ENCODE measurements at regions not wholly inside any gene's neighbourhood (a gene's known extent, or its start where the extent isn't known, plus 50 kb on each side); places are given as distances from the start of the nearest gene placed in this dataset.

DNA sequence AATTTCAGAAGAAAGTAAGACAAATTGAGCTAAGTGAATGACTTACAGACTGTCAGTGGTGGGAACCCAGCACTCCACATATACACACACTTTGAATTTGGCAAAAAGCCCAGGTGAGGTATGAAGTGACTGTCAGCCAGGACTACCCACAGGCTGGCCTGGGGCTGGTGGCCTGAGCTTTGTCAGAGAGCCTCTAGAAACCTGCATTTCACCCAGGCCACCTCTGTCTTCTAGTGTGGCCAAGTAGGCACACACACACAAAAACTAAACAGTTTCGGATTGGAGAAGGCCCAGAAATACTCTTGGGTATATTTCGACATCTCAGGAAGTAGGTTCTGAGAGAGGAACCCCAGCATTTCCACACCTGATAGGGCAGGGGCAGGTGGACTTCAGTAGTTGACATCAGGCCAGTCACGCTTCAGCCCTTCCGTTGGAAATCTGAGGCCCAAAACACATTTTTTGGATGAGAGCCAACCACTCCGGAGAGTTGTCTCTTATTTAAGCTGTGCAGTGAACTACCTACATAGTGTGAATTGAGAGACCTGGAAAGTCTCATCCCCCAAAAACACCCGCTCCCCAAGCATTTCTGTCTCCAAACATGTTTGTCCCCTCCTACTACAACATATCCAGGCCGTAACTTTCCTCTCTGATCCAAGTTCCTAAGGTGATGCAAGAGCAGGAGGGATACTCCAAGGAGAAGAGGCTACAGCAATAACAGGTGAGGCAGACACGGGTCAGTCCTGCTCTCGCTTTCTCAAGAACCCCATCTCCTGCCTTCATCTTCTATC lies 167.2 kb upstream of the PROX1 start:
- DNase-seq = peak; percentile 50

DNA sequence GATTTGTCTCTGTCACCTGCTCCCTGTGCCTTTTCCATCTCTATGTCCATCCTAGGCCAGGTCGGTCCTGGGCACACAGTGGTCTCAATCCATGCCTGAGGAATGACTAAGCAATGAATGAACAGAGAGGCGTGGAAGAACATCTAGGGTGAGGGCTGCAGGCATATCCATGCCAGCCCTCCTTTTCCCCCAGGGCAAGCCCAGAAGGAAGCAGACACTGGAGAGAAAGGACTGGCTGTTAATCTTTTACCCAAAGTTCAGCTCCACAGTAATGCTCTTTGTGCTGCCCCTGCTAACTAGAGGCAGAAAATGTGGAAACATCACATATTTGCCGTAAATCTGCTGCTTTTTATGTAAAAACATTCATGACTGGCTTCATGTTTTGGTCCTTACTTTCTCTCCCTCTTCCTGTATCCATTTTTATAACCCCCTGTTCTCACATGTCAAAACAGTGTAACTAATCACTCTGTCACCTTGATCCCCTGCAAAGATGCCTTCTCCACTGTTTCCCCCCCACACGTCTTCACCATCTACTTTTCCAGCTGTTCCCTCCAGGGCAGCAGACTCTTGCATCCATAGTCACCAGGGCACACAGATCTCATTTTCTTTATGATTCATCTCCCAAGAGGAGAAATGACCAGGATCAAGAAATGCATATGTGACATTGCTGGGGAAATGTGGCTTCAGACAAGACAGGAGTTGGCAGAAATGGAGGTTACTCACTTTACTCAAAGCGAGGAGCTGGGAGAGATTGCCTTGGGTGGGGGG lies 166.4 kb upstream of the PROX1 start:
- DNase-seq = no peak

DNA sequence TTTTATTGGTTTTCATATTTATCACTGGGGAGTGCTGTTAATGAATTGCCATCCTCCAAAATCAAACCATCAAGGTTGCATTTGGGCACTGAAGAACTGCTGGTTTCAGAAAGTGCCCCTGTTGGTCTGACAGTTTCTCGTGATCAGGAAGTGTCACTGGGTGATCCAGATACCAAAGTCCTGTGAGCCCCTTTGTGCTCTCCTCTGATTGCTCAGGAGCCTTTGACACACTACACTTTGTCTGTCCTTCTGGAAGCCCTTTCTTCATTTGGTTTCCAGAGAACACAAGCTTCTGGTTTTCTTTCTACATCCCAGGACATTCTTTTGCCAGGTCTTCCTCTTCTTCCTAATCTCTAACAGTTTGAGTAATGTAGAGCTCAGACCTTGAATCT lies 165.8 kb upstream of the PROX1 start:
- DNase-seq = no peak

DNA sequence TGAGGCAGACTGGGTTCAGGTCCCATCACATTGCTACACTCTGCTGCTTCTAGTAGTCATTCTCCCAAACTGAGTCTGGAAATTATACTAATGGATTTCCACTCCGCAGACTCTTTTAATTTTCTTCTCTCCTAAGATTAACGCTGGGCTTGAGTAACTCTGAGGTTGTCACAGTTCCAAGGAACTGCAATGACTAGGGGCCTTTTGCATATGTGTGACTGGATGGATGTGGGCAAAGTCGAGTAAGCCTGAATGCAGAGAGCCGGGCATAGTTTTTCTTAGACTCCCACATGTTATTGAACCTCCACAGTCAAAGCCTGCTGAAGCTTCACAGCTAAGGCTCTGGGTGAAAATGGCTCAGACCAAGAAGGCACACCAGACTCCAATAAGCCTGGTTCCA lies 160.9 kb upstream of the PROX1 start:
- DNase-seq = no peak

DNA sequence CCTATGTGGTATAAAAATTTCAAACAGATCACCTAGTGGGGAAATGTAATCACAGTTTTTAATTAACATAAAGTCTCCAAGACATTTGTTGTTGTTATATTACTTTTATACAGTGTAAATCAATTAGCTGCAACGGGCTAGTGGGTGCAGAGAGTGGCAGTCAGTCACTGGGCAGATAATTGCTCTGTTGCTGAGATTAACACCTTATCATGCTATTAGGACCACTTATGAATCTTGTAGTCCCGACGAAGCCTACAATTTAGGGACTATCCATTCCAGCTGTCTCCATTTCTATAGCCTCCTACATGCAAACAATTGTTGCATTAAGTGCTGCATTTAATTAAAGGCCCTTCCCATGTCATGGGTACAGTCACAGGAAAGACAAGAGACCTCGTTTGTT lies 158.9 kb upstream of the PROX1 start:
- DNase-seq = no peak

DNA sequence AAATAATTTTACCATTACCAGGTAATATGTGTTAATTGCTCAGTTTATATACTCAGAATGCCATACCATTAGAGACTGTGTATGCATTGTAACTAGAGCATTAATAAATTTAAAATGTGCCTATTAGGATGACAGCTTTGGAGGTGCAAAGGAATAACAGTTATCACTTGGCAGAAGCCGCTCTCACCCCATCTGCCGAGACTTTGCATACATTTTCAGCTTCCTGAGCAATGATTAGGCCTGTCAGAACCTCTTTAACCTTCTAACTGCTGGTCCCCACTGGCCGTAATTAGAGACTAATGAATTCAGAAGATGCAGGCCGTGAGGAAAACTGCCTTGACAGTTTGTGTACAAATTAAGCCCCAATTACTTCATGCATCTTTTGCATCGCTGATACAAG lies 158.0 kb upstream of the PROX1 start:
- DNase-seq = no peak

DNA sequence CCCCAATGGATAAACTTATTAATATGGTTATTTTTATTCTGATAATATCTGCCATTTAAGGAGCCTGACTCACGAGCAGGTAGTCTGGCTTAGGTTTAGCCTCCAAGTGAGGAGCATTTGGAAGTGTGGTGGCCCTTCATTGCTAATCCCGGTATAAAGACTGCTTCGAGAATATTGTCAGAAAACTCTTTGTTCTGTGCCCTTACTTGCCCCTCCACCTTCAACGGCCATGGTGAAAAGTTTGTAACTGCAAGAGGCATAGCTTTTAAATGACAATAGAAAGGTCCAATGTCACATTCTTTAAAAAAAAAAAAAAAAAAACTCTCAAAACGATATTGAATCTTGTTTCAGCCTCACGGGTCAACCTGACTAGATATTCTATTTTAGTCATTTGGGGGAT lies 157.4 kb upstream of the PROX1 start:
- DNase-seq = no peak

DNA sequence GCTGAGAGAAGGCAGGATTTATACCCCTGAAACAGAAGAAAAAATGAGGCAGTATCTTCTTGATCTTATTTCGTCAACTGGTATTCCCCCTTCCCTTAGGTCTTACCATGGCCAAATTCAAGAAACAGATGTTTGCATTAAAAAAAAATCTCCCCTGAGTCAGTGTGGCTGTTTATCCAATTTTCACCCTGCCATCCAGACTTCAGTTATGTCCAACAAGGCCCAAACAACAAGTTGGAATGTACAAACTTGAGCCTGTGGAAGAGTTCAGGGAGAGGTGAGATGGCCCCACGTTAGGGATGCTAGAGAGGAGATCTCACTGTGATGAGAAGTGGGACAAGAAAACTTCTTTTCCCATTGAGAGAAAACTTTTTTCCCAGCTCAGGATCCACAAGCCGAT lies 147.2 kb upstream of the PROX1 start:
- DNase-seq = no peak

DNA sequence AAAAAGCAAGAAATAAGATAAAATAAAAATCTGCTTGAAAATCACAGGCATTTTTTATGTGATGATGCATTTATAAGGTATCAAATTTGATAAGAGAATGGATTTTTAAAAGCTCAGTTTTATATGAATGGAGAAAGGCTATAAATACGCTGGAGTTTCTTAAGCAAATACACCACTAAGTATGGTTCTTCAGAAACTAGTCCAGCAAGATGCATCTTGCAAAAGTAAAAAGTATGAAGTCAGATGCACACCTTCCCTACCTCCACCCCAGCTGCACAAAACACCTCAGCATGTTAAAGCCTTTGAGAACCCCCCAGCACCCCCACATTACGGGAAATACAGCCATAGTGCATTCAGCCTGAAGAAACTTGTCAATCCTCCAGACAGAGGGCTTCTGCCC lies 143.1 kb upstream of the PROX1 start:
- DNase-seq = no peak

DNA sequence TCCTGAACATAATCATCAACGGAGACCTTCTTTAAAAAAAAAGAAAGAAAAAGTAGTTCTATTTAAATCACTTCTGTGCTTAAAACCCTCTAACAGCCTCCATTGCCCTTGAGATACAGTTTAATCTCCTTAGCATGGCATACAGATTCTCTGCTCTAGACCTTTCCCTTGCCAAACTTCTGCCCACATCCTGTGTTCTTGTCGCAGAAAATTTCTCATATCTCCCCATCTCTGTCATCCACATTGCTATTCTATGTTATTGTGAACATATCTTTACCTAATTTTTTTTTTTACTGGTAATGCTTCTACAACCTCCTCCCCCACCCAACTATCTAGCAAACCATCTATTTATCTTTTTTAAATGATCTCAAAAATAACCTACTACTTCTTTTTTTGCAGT lies 135.7 kb upstream of the PROX1 start:
- DNase-seq = no peak

DNA sequence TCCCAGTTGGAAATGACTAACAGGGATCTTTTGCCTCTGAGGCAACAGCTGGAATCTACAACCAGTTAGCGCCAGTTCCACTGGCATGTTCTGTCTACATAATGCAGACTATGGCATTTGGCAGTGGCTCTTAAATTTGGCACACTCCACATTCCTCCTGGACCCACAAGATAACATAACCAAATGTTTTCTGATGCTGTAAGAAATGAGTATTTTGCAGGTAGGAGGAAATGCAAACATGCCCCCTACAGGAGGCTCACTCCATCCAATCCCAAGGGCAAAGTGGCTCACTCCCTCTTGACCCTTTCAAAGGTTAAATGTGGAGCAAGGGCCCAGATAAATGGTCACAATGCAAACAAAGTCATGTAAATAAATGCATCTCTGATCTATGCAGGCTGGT lies 129.2 kb upstream of the PROX1 start:
- no peak for DNase-seq

DNA sequence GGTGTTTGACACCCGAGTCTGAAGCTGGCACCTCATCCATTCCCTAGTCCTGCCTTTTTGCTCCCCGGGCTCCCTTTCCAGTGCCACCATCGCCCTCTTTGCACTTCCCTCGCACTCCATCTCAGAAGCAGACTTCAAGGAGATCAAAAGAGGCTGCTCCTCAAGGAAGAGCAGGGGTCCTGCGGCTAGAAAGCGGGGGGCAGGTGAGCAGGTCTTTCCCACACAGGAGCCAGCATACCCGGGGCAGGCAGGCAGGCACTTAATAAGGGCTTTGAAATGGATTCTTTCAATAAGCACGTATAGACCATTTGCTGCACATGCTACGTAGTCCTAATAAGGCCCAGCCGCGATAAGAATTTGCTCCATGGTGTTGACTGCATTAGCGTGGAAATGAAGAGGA lies 125.9 kb upstream of the PROX1 start:
- DNase-seq = no peak

DNA sequence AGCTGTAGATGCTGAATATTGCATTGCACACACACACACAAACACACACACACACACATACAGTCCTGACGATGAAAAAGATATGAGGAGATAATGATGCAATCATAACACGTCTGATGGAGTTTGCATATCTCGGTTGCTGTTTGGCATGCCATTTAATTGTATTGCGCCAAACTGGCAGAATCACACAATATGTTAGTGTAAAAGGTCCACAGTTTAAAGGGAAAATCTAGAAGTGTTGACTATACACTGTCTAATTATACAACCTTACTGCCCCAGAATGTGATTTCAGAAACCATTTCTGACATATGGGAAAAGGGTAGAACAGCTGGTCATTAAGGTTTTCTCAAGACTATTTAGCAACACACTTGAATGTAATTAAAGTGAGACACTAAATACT lies 123.7 kb upstream of the PROX1 start:
- DNase-seq = no peak

DNA sequence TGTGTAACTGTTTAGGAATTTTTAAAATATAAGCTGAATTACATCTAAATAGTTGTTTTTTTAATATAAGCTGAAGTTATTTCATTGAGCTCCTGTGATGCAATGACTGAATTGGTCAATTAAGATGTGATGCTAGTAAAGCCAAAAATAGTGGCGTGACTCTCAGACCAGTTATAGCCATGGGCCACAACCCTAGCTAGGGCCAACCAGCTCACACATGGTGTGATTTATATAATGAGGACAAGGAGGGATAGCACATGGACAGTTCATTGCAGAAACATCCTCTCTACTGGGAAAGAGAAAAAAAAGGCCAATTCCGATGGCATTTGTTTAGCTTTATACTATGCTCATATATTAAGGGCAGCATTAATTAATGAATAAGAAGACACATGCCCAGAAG lies 119.3 kb upstream of the PROX1 start:
- DNase-seq = no peak

DNA sequence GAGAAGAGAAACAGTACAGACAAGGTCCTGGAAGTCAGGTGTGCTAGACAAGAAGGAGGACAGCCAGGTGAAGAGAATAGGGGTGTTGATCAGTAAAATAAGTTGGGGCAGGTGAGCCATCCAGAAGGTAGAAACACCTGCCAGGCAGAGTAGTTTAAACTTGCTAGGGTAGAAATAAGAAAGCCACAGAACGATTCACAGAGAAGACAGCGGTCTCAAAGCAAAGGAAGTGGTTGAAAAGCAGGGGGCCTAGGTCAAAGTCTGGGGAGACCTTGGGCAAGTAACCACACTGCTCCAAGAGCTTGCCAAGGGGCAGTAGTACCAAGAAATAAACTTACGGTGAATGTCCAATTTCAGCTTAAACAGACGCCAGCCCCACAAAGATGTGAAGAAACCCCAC lies 116.6 kb upstream of the PROX1 start:
- no peak for DNase-seq

DNA sequence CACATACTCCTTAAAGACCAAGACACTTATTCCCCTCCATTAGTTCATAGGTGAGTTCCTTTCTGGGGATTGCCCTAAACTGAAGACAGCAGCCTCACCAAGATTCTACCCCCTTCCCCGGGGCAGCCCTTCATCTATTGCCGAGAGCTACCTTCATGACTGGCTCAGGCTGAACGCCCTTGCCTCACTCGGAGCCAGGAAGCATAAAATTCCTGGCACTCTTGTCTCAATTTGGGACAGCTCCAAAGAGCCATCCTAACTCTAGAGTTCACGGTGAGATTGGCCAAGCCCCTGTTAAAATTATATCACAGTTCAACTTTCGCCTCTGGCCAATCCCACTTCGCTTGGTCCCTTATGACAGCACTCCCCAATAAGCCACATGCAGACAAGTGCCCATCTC lies 113.0 kb upstream of the PROX1 start:
- DNase-seq = no peak

DNA sequence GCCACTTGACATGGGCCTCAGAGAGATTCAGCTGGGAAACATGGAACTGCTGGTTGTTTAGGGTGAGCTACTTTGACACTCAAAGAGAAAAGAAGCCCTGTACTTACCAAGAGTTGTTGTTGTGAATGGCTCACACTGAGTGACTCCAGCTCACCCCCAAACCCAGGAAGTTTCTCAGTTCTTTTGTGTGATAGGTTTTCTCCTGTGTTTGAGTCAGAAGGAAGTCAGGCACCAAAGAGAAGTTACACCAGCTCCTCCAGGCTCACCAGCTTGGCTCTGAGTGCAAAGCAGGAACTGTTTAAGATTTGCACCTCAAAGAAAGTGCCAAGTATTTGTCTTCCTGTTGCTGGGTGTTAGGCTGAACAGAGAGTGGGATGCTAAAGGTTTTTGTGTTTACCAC lies 111.2 kb upstream of the PROX1 start:
- no peak for DNase-seq

DNA sequence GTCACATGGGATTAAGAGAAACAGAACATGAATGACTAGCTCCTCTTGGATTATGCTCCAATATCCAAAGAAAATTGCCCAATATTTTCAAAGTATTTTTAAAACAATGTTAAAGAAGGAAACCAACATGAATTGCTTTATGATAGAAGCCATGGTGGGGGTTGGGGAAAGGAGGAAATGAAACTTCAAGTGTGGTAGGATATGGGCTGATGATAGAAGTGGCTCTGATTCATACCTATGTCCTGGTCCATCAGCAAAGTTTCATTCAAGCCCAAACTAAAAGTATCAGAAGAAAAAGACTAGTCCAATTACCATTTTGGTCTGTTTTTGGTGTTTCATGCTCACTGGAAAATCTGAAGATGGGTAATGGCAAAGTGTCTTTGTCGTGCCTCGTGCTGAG lies 104.2 kb upstream of the PROX1 start:
- DNase-seq = no peak

DNA sequence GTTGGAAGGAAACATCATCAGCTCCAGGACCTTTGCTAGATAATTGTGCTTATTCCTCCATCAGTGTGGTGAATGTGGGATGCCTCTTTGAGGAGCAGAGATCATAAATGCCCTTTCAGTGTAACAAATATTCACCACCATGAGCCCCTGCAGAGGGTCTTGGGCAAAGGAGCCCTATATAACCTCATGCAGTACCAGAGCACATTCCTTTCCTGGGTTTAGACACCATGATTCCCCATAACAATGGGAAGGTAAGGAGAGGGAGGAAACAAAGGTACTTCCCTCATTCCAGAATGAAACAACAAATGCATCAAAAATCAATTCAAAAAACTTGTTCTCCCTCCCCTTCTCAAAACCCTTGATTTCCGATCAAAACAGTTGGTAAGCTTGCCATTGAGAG lies 103.4 kb upstream of the PROX1 start:
- DNase-seq = no peak

DNA sequence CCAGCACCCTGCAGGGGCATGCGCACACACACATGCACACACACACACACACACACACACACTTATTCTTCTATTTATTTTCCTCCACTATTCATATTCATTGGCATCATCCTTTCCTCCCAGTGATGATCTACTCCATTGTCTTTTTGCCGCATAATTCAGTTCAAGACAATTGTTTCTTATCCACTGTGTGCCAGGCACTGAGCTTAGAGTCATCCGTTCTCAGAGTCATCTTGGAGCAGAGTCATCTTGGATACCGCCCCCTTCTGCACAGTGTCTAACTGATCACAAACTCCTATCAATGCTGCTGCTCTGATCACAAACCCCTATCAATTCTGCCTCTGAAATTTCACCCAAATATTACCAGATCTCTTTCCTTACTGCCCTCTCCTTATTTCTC lies 102.8 kb upstream of the PROX1 start:
- no peak for DNase-seq

DNA sequence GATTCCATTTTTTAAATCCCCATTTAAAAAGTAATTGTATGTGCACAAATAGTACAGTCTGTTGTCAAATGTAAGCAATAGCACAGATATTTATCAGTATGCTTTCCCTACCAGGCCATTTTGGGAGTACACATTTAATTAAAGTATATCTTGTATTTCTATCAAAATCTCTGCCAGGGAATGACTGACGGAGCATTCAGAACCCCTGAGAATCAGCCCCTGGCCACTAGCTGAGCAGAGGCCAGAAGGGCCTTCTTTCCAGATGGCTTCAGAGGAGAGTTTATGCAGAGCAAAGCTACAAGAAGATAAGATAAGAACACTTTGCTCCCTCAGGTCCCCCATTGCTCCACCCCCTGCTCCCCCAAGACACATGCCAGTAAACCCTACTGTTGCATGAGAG lies 99.9 kb upstream of the PROX1 start:
- DNase-seq = no peak

DNA sequence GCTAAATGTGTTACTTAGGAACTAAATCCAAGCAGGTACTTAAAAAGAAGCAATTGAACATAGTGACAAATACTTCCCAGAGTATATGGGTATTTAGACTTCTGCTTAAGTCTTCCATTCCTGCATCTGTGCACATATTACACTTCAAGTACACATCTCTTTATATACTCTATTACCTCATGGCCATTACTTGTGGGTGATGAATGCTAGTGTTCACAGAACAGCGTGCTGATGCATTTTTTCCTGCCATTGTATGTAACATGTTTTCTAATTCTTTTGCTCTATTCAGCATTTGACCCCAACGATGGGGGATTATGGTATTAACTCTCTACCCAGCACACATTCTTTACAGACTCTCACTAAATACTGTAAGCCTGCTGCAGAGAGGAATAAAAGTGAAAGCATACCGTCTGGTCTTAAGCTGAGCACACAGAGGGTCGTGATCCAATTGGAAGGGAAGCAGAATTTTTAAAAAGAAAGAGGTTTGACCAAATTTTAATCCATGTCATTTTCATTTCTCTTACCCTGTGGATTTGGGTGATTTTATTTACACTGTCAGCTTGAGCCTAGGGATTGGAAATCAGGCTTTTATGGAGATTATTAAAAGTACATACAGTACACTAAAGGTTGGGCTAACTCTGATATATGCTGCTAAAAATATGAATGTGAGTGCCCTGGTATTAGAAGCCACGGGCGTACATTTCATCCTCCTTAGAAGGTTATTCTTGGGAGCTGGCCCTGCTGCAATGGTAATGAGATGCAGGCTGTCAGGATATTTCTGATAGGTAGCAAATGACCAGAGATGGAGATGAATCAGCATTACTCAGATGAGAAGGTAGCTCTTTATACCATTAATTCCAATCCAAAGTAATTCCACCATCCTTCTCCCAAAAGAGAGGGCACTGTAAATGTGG lies 95.5 kb upstream of the PROX1 start:
- no peak for DNase-seq

DNA sequence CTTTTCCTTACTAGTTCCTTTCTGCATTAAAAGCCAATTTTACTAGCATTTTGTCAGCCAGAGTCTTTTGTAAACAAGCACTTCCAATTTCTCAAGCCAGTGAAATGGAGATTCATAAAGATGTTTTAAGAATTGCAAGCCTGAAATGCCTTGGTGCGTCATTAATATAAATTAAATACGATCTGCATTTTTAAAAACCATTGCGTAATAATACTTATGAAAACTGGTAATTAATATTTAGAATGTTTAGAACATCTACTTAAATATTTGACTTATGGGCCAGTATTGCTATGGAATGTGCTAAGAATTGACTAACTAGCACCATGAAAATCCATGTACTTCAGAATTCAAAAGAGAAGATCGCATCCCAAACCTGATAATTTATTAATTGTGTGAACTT lies 89.1 kb upstream of the PROX1 start:
- DNase-seq = no peak

DNA sequence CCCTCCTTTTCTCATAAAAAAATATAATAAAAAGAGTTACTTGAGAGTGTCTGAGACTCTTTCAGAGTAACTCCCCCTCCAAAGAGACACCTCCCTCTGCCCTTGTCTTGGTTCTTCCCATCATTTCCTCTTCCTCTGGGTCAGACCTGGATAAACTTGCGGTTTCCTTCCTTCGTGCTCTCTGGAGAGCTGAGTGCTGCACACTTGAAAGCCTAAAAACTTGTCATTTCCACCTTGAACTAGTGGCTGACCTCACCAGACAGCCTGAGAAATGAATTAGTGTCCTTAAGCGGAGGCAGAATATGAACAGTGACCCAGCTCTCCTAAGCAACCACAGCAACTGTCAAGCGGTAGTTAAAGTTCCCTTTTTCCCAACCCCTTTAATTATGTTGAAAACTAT lies 88.4 kb upstream of the PROX1 start:
- no peak for DNase-seq

All from DMS153 (cell line).